ENCODE measurements at regions not wholly inside any gene's neighbourhood (a gene's known extent, or its start where the extent isn't known, plus 50 kb on each side); places are given as distances from the start of the nearest gene placed in this dataset.
"Not testable (repeated sequence)": the region's sequence is repeated elsewhere in the genome, so short reads cannot be mapped to it uniquely, and the experiment has no call there.

- DNase-seq, result no peak
These were observed 129.4 kb downstream of the IBTK start for GRCh38 chr6:82118150-82118562.

- DNase-seq, result no peak
These were observed 132.8 kb downstream of the IBTK start for GRCh38 chr6:82114748-82115147.

DNA sequence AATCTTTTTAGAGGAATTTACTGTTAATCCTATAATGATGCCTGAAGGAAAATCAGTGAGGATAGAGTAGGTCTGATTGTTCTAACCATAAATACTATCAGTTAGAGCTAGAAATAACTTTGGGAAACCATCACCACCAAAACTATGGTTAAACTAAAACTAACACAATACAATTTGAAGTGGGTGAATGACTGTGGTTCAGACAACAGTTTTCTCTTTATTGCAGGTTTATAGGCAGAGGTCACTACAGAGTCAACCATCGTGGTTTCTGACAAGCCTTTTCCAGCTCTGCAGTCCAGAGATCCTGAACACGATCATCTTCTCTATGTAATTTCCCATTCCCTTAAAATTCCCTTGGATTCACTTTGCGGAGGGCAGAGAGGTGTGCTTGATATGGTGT lies 134.3 kb downstream of the IBTK start:
- DNase-seq, result no peak

- no peak for DNase-seq
These were observed 135.7 kb downstream of the IBTK start for GRCh38 chr6:82111818-82112217.

- DNase-seq, result no peak
These were observed 136.4 kb downstream of the IBTK start for GRCh38 chr6:82111114-82111513.

DNA sequence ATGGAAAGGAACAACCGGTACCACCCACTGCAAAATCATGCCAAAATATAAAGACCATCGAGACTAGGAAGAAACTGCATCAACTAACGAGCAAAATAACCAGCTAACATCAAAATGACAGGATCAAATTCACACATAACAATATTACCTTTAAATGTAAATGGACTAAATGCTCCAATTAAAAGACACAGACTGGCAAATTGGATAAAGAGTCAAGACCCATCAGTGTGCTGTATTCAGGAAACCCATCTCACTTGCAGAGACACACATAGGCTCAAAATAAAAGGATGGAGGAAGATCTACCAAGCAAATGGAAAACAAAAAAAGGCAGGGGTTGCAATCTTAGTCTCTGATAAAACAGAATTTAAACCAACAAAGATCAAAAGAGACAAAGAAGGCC lies 144.4 kb downstream of the IBTK start:
- DNase-seq, result not testable (repeated sequence)

DNA sequence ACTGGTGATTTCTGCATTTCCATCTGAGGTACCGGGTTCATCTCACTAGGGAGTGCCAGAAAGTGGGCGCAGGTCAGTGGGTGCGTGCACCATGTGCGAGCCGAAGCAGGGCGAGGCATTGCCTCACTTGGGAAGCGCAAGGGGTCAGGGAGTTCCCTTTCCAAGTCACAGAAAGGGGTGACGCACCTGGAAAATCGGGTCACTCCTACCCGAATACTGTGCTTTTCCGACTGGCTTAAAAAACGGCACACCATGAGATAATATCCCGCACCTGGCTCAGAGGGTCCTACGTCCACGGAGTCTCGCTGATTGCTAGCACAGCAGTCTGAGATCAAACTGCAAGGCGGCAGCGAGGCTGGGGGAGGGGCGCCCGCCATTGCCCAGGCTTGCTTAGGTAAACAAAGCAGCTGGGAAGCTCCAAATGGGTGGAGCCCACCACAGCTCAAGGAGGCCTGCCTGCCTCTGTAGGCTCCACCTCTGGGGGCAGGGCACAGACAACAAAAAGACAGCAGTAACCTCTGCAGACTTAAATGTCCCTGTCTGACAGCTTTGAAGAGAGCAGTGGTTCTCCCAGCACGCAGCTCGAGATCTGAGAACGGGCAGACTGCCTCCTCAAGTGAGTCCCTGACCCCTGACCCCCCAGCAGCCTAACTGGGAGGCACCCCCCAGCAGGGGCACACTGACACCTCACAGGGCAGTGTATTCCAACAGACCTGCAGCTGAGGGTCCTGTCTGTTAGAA lies 146.0 kb downstream of the IBTK start:
- DNase-seq, result not testable (repeated sequence)

DNA sequence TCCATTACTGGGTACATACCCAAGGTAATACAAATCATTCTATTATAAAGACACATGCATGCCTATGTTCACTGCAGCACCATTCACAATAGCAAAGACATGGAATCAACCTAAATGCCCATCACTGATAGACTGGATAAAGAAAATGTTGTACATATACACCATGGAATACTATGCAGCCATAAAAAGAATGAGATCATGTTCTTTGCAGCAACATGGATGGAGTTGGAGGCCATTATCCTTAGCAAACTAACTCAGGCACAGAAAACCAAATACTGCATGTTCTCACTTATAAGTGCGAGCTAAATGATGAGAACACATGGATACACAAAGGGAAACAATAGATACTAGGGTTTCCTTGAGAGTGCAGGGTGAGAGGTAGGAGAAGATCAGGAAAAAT lies 146.8 kb downstream of the IBTK start:
- DNase-seq, result not testable (repeated sequence)

DNA sequence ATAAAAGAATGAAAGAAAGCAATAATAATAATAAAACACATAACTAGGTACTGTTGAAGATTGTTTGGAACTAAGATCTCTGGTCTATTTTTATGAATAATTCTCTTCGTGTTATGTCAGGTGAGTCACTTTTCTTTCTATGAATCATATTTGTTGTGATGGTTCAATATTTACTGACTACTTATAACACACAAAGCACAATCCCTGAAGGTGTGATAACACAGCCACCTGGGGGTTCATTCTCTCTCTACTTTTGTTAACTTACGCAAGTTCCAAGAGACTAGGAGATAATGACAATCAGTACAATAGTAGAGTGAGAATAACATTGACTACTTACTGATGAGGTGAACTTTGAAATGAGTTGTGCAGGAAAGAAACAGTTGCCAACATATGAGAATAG lies 149.9 kb downstream of the IBTK start:
- DNase-seq, result no peak

DNA sequence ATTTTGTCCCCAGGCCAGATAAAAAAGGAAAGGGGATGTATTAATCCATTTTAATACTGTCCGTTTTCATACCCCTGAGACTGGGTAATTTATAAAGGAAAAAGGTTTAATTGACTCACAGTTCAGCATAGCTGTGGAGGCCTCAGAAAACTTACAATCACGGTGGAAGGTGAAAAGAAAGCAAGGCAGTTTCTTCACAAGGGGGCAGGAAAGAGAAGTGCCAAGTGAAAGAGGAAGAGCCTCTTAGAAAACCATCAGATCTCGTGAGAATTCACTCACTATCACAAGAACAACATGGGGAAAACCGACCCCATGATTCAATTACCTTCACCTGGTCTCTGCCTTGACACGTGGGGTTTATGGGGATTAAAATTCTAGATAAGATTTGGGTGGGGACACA lies 152.5 kb downstream of the IBTK start:
- DNase-seq, result no peak

GRCh38 chr6:82094166-82094806 lies 153.3 kb downstream of the IBTK start:
- DNase-seq, result no peak

DNA sequence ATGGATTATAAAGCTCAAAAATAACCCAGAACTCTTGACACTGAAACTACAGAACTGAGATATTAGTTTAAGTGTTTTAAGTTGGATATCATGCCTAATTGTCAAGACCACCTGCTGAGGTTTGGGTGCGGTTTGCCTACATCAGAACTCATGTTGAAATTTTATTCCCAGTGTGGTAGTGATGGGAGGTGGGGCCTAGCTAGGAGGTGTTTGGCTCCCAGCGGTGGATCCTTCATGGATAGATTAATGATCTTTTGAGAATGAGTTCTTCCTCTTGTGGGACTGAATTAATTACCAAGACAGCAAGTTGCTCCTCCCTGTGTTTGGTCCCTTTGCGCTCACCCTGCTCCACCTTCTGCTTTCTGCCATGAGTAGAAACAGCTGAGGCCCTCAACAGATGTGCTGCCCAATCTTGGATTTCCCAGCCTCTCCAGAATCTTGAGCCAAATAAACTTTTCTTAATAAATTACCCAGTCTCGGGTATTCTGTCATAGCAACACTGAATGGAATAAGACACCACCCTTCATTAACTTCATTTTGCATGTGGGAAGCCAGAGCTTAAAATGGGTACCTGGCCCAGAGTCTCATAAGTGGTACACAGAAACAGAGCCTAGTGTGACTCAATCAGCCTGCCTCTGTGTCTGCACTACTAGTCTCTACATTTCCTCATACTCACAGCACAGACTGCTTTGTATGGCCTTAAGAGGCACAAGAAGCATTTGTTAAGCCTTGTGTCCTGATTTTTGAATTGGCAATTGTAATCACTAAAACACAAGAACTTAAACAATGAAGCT lies 158.4 kb downstream of the IBTK start:
- no peak for DNase-seq

DNA sequence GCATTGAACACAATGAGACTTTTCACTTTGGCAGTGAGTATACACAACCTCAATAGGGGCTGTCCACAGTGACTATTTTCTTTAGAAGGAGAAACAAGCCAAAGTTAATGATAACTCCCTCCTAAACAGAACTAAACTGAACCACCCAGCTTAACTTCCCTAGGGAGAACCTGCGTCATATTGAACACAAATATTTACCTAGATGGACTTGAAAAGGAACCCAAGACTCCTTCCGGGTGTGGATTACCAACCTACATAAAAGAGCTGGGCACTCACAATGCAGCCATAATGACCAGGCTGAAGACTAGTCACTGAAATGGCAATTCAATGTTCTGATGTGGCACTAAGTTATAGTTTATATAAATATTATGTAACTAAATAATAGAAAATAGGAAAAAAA lies 160.6 kb downstream of the IBTK start:
- DNase-seq, result no peak

DNA sequence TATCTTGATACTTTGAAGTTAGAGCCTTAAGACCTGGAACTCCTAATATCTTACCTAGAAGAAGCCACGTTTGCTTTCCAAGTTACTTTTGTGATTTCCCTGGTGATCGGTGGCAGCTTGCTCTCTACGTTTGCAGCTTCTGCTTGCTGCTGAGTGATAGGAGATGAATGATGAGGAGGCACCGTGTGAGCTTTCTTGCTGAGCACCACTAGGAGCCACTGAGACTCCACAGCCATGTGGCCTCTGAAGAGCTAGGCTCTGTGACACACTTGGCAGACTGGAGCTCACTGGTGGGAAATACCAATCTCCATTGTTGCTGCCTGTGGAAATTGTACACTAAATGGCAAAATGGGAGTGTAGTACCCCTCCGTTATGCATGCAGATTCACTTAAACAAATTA lies 161.8 kb downstream of the IBTK start:
- no peak for DNase-seq

GRCh38 chr6:82084324-82084920 lies 163.1 kb downstream of the IBTK start:
- no peak for DNase-seq

DNA sequence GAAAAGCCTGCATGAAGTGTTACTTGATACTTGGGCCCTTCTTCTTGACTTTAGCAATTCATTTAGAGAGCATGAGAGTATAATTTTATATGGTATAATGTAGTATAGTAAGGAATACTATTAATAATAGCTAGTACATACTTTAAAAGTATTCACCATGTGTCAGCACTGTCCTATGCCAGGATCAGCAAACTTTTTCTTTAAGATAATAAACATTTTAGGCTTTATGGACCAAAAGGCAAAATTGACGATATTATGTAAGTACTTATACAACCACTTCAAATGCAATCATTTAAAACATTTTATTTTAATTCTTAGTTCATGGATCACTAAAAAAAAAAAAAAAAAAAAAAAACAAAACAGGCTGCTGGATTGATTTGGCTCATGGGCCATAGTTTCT lies 163.9 kb downstream of the IBTK start:
- no peak for DNase-seq

DNA sequence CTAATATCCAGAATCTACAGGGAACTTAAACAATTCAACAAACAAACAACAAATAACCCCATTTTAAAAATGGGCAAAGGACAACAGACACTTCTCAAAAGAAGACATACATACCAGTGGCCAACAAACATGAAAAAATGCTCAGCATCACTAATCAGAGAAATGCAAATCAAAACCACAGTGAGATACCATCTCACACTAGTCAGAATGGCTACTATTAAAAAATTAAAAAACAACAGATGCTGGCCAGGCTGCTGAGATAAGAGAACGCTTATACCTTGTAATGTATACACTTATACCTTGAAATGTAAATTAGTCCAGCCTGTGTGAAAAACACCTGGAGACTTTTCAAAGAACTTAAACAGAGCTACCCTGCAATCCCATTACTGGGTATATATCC lies 166.8 kb downstream of the IBTK start:
- no peak for DNase-seq

GRCh38 chr6:82078286-82078908 lies 169.1 kb downstream of the IBTK start:
- no peak for DNase-seq

DNA sequence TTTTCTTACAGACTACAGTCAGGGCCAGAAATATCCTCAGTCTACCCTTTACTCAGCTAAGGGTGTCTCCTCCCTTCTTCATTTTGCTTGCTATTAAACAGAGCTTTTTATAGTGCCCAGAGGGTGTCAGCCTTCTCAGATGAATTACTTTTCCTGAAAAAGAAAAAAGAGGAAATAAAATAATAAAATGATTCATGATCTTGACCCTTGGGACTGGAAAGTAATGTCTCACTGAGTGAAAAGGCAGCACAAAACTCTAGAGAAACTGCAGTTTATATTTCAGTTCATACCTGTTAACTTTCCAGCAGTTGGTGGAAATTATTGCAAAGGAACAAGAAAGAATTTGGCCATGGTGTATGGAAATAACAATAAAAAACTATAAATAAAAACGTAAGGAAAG lies 170.6 kb downstream of the IBTK start:
- DNase-seq, result no peak

DNA sequence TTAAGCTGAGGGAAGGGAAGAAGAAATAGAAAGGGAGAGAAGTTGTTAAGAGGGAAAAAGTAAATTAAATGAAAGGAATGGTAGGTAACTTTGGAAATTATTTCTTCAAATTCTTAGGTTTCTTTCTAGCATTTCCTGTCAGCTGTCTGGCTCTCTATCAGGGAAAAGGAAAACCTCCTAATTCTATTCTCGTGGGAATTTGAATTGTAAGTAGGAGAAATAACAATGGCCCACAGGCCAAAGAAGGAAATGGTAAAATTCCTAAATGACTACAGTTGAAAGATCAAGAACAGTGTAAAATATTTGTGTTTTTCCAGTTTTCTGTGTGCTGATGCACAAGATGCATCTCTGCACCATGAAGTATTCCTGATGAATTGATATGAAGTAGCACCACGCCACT lies 173.0 kb downstream of the IBTK start:
- DNase-seq, result no peak

DNA sequence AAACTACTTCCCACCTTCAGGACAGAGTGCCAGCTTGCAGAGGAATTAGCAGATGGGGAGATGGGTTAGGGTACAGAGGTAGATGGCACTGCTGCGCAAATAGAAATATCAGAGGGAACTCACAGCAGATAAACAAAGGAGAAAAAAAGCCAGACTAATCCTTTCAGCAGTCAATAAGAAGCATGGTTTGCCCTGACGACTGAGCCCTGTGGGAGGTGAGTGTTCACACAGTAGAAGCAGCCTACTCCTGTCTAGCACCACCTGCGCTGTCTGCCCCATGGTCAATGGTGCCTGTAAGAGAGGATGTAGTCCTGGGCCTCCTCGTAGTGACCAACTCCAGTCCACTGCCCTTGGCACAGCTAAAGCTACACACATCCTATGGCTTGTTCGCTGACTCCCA lies 174.1 kb downstream of the IBTK start:
- DNase-seq, result no peak

GRCh38 chr6:82072751-82073150 lies 174.8 kb downstream of the IBTK start:
- DNase-seq, result no peak

DNA sequence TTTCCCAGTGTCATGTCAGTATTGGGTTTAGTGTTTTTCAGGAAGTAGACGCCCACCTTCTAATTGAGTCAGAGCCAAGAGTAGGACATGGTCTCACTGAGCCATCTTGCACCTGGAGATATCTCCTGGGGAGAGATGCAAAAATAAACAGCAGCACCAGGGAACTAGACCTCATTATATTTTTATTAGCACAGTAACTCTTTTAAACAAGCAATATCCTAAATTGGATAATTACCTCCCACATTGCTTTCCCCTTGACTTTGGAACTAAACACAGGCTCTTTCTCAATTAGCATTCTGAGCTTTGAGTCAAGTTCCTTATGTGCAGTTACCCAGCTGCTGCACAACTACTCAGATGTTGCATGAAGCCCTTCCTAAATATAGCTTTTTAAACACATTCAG lies 175.4 kb downstream of the IBTK start:
- no peak for DNase-seq
